GM23338 (cell line): ENCODE measurements at regions not wholly inside any gene's neighbourhood (a gene's known extent, or its start where the extent isn't known, plus 50 kb on each side); places are given as distances from the start of the nearest gene placed in this dataset.

Source experiments
- ATAC-seq: fragments of 200-7000 bp; cut with Tn5 transposase; 3 replicates; pipeline ENCODE4 v1.9.1; 2020
- DNase-seq: peaks from one replicate; pipeline ENCODE4 v3.0.0-alpha.2; 2015; ENCODE audit warnings: low spot score
- H2AFZ ChIP-seq: fragments of 200-600 bp; sonication (generic); 2 replicates; pipeline ENCODE4 v1.8.0; 2016; ENCODE audit warnings: antibody characterized with exemption, mild to moderate bottlenecking, moderate library complexity
- H3F3A ChIP-seq: fragments of 200-600 bp; sonication (generic); replicated peaks from 2 replicates; pipeline ENCODE4 v1.8.0; 2017; ENCODE audit warnings: antibody characterized with exemption, mixed run types, low read depth
- H3K27ac ChIP-seq: fragments of 200-600 bp; sonication (generic); 2 replicates; pipeline ENCODE4 v1.6.1; 2016; ENCODE audit warnings: low read depth
- H3K27me3 ChIP-seq: fragments of 200-600 bp; sonication (generic); 2 replicates; pipeline ENCODE4 v1.8.0; 2016; ENCODE audit warnings: mild to moderate bottlenecking, mixed run types, moderate library complexity; ENCODE audit not compliant: insufficient read depth
- H3K36me3 ChIP-seq: fragments of 200-600 bp; sonication (generic); 2 replicates; pipeline ENCODE4 v1.8.0; 2016; ENCODE audit warnings: mild to moderate bottlenecking; ENCODE audit not compliant: insufficient read depth
- H3K4me1 ChIP-seq: fragments of 200-600 bp; sonication (generic); 2 replicates; pipeline ENCODE4 v1.8.0; 2016; ENCODE audit warnings: mild to moderate bottlenecking, moderate library complexity; ENCODE audit not compliant: insufficient read depth
- H3K4me2 ChIP-seq: fragments of 200-600 bp; sonication (generic); 2 replicates; pipeline ENCODE4 v1.7.1; 2017; ENCODE audit warnings: mixed run types
- H3K4me3 ChIP-seq: fragments of 200-600 bp; sonication (generic); 2 replicates; pipeline ENCODE4 v1.6.1; 2016; ENCODE audit warnings: mixed run types
- H3K79me2 ChIP-seq: fragments of 200-600 bp; sonication (generic); replicated peaks from 2 replicates; pipeline ENCODE4 v1.8.0; 2017; ENCODE audit warnings: mild to moderate bottlenecking; ENCODE audit not compliant: insufficient read depth
- H3K9me2 ChIP-seq: fragments of 200-600 bp; sonication (generic); 2 replicates; pipeline ENCODE4 v1.8.0; 2017; ENCODE audit not compliant: insufficient read depth
- H4K20me1 ChIP-seq: fragments of 200-600 bp; sonication (generic); replicated peaks from 2 replicates; pipeline ENCODE4 v1.8.0; 2017; ENCODE audit warnings: mild to moderate bottlenecking; ENCODE audit not compliant: insufficient read depth
- H3K27ac Mint-ChIP-seq: 2 replicates; pipeline ENCODE4 v1.8.0; 2020; ENCODE audit warnings: inconsistent platforms, mild to moderate bottlenecking, moderate library complexity, mixed read lengths
- H3K27me3 Mint-ChIP-seq: 3 replicates; pipeline ENCODE4 v1.8.0; 2022; ENCODE audit warnings: low read depth, mild to moderate bottlenecking, moderate library complexity, mixed read lengths, inconsistent platforms; ENCODE audit not compliant: insufficient read depth, poor library complexity
- H3K36me3 Mint-ChIP-seq: 3 replicates; pipeline ENCODE4 v1.8.0; 2021; ENCODE audit warnings: low read depth, mild to moderate bottlenecking, inconsistent platforms, moderate library complexity, mixed read lengths
- H3K4me1 Mint-ChIP-seq: 3 replicates; pipeline ENCODE4 v1.8.0; 2020; ENCODE audit warnings: mild to moderate bottlenecking, inconsistent platforms, mixed read lengths
- H3K4me3 Mint-ChIP-seq: 3 replicates; pipeline ENCODE4 v1.8.0; 2021; ENCODE audit warnings: moderate library complexity, mild to moderate bottlenecking, inconsistent platforms, mixed read lengths
- H3K9me3 Mint-ChIP-seq: 3 replicates; pipeline ENCODE4 v1.8.0; 2020; ENCODE audit warnings: moderate library complexity, mild to moderate bottlenecking, inconsistent platforms, mixed read lengths
- CREB1 ChIP-seq: fragments of 250-450 bp; sonication (Bioruptor Pico); IDR thresholded peaks from 2 replicates; pipeline ENCODE4 v1.5.0; 2020; ENCODE audit warnings: low read depth, mild to moderate bottlenecking, moderate library complexity
- EZH2 ChIP-seq: fragments of 200-600 bp; sonication (generic); IDR thresholded peaks from one replicate; pipeline ENCODE4 v1.8.0; 2017; ENCODE audit warnings: antibody characterized with exemption, mild to moderate bottlenecking, low read depth; ENCODE audit not compliant: unreplicated experiment
- EZH2phosphoT487 ChIP-seq: fragments of 200-600 bp; sonication (generic); IDR thresholded peaks from one replicate; pipeline ENCODE4 v1.8.1; 2018; ENCODE audit warnings: antibody characterized with exemption; ENCODE audit not compliant: unreplicated experiment
- JUNB ChIP-seq: IDR thresholded peaks from one replicate; pipeline ENCODE4 v1.6.1; 2016; ENCODE audit warnings: antibody characterized with exemption; ENCODE audit not compliant: unreplicated experiment
- NANOG ChIP-seq: IDR thresholded peaks from 2 replicates; pipeline ENCODE4 v1.6.1; 2016; ENCODE audit warnings: antibody characterized with exemption, borderline replicate concordance
- POLR2AphosphoS5 ChIP-seq: IDR thresholded peaks from 2 replicates; pipeline ENCODE4 v1.6.1; 2016; ENCODE audit warnings: antibody characterized with exemption, low read depth
- STAT1 ChIP-seq: IDR thresholded peaks from one replicate; pipeline ENCODE4 v1.6.1; 2016; ENCODE audit warnings: antibody characterized with exemption; ENCODE audit not compliant: unreplicated experiment
- ZNF114 ChIP-seq: fragments of 250-450 bp; sonication (Bioruptor Pico); IDR thresholded peaks from 2 replicates; pipeline ENCODE4 v1.5.0; 2020; ENCODE audit warnings: mild to moderate bottlenecking, moderate library complexity
- ZNF331 ChIP-seq: fragments of 250-450 bp; sonication (Bioruptor Pico); IDR thresholded peaks from 2 replicates; pipeline ENCODE4 v1.5.0; 2020; ENCODE audit warnings: low read depth, mild to moderate bottlenecking, moderate library complexity
- TF ChIP-seq, protein P1 (sequence below): IDR thresholded peaks from 2 replicates; pipeline ENCODE4 v1.6.1; 2016; ENCODE audit warnings: antibody characterized with exemption
- TF ChIP-seq, protein P2 (sequence below), 2 experiments: fragments of 200-600 bp in 1 of 2; sonication (generic) in 1 of 2; conservative IDR thresholded peaks; 2 replicates each; pipeline versions ENCODE4 v1.5.1 to v1.6.1; 2016 to 2017; ENCODE audit warnings: antibody characterized with exemption in 2 of 2, low read depth in 2 of 2, mild to moderate bottlenecking in 2 of 2, moderate library complexity in 1 of 2
- TF ChIP-seq, protein P3 (sequence below): IDR thresholded peaks from one replicate; pipeline ENCODE4 v1.6.1; 2018; ENCODE audit warnings: antibody characterized with exemption; ENCODE audit not compliant: unreplicated experiment
- TF ChIP-seq, protein P4 (sequence below): fragments of 250-450 bp; sonication (Bioruptor Pico); IDR thresholded peaks from 2 replicates; pipeline ENCODE4 v1.5.0; 2020; ENCODE audit warnings: mild to moderate bottlenecking, moderate library complexity

DNA sequence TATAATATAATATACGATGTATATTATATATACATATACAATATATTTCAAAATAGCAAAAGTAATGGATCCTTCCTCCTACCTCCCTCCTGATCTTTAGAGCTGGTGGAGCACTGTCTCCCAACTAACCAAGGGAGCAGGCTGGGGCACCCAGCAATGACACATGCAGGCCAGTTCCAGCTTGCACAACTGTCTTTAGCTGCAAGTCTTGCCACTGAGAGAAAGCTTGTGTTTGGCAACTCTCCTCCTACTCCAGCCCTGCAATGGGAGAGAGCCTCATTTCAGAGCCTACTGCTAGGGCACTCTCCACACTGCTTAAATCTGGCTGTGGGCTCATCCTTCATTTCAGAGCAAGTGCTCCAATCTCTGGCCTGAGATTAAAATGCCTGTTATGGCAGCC lies 469.8 kb upstream of the OLFM3 start:
- no peaks in the 10 kb centered on the region for H4K20me1 ChIP-seq
- TF ChIP-seq EZH2phosphoT487 (no peak), STAT1 (no peak), JUNB (no peak), CREB1 (CRISPR knock-in tag) (no peak), EZH2 (no peak), ZNF331 (CRISPR knock-in tag) (no peak), NANOG (no peak), POLR2AphosphoS5 (no peak), ZNF114 (CRISPR knock-in tag) (no peak)
- TF ChIP-seq, protein P1, sequence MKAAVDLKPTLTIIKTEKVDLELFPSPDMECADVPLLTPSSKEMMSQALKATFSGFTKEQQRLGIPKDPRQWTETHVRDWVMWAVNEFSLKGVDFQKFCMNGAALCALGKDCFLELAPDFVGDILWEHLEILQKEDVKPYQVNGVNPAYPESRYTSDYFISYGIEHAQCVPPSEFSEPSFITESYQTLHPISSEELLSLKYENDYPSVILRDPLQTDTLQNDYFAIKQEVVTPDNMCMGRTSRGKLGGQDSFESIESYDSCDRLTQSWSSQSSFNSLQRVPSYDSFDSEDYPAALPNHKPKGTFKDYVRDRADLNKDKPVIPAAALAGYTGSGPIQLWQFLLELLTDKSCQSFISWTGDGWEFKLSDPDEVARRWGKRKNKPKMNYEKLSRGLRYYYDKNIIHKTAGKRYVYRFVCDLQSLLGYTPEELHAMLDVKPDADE = no peak
- TF ChIP-seq, protein P2, sequence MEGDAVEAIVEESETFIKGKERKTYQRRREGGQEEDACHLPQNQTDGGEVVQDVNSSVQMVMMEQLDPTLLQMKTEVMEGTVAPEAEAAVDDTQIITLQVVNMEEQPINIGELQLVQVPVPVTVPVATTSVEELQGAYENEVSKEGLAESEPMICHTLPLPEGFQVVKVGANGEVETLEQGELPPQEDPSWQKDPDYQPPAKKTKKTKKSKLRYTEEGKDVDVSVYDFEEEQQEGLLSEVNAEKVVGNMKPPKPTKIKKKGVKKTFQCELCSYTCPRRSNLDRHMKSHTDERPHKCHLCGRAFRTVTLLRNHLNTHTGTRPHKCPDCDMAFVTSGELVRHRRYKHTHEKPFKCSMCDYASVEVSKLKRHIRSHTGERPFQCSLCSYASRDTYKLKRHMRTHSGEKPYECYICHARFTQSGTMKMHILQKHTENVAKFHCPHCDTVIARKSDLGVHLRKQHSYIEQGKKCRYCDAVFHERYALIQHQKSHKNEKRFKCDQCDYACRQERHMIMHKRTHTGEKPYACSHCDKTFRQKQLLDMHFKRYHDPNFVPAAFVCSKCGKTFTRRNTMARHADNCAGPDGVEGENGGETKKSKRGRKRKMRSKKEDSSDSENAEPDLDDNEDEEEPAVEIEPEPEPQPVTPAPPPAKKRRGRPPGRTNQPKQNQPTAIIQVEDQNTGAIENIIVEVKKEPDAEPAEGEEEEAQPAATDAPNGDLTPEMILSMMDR (conservative IDR thresholded peaks at IDR 0.05; ENCODE audit: low read depth in 2 of 2) = no peak
- TF ChIP-seq, protein P3, sequence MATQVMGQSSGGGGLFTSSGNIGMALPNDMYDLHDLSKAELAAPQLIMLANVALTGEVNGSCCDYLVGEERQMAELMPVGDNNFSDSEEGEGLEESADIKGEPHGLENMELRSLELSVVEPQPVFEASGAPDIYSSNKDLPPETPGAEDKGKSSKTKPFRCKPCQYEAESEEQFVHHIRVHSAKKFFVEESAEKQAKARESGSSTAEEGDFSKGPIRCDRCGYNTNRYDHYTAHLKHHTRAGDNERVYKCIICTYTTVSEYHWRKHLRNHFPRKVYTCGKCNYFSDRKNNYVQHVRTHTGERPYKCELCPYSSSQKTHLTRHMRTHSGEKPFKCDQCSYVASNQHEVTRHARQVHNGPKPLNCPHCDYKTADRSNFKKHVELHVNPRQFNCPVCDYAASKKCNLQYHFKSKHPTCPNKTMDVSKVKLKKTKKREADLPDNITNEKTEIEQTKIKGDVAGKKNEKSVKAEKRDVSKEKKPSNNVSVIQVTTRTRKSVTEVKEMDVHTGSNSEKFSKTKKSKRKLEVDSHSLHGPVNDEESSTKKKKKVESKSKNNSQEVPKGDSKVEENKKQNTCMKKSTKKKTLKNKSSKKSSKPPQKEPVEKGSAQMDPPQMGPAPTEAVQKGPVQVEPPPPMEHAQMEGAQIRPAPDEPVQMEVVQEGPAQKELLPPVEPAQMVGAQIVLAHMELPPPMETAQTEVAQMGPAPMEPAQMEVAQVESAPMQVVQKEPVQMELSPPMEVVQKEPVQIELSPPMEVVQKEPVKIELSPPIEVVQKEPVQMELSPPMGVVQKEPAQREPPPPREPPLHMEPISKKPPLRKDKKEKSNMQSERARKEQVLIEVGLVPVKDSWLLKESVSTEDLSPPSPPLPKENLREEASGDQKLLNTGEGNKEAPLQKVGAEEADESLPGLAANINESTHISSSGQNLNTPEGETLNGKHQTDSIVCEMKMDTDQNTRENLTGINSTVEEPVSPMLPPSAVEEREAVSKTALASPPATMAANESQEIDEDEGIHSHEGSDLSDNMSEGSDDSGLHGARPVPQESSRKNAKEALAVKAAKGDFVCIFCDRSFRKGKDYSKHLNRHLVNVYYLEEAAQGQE = no peak
- TF ChIP-seq, protein P4, sequence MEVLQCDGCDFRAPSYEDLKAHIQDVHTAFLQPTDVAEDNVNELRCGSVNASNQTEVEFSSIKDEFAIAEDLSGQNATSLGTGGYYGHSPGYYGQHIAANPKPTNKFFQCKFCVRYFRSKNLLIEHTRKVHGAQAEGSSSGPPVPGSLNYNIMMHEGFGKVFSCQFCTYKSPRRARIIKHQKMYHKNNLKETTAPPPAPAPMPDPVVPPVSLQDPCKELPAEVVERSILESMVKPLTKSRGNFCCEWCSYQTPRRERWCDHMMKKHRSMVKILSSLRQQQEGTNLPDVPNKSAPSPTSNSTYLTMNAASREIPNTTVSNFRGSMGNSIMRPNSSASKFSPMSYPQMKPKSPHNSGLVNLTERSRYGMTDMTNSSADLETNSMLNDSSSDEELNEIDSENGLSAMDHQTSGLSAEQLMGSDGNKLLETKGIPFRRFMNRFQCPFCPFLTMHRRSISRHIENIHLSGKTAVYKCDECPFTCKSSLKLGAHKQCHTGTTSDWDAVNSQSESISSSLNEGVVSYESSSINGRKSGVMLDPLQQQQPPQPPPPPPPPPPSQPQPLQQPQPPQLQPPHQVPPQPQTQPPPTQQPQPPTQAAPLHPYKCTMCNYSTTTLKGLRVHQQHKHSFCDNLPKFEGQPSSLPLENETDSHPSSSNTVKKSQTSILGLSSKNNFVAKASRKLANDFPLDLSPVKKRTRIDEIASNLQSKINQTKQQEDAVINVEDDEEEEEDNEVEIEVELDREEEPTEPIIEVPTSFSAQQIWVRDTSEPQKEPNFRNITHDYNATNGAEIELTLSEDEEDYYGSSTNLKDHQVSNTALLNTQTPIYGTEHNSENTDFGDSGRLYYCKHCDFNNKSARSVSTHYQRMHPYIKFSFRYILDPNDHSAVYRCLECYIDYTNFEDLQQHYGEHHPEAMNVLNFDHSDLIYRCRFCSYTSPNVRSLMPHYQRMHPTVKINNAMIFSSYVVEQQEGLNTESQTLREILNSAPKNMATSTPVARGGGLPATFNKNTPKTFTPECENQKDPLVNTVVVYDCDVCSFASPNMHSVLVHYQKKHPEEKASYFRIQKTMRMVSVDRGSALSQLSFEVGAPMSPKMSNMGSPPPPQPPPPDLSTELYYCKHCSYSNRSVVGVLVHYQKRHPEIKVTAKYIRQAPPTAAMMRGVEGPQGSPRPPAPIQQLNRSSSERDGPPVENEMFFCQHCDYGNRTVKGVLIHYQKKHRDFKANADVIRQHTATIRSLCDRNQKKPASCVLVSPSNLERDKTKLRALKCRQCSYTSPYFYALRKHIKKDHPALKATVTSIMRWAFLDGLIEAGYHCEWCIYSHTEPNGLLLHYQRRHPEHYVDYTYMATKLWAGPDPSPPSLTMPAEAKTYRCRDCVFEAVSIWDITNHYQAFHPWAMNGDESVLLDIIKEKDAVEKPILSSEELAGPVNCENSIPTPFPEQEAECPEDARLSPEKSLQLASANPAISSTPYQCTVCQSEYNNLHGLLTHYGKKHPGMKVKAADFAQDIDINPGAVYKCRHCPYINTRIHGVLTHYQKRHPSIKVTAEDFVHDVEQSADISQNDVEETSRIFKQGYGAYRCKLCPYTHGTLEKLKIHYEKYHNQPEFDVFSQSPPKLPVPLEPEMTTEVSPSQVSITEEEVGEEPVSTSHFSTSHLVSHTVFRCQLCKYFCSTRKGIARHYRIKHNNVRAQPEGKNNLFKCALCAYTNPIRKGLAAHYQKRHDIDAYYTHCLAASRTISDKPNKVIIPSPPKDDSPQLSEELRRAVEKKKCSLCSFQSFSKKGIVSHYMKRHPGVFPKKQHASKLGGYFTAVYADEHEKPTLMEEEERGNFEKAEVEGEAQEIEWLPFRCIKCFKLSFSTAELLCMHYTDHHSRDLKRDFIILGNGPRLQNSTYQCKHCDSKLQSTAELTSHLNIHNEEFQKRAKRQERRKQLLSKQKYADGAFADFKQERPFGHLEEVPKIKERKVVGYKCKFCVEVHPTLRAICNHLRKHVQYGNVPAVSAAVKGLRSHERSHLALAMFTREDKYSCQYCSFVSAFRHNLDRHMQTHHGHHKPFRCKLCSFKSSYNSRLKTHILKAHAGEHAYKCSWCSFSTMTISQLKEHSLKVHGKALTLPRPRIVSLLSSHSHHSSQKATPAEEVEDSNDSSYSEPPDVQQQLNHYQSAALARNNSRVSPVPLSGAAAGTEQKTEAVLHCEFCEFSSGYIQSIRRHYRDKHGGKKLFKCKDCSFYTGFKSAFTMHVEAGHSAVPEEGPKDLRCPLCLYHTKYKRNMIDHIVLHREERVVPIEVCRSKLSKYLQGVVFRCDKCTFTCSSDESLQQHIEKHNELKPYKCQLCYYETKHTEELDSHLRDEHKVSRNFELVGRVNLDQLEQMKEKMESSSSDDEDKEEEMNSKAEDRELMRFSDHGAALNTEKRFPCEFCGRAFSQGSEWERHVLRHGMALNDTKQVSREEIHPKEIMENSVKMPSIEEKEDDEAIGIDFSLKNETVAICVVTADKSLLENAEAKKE (CRISPR knock-in tag) = no peak
- no peak overlapping the region for H3K27ac ChIP-seq
- Mint-ChIP-seq H3K27ac (no peak overlapping the region), H3K4me1 (no peaks in the 10 kb centered on the region), H3K36me3 (no peaks in the 10 kb centered on the region), H3K4me3 (no peak overlapping the region), H3K27me3 (no peaks in the 10 kb centered on the region), H3K9me3 (no peaks in the 10 kb centered on the region)
- H3K9me2 ChIP-seq = no peaks in the 10 kb centered on the region
- DNase-seq (no peak), ATAC-seq (no peak)
- no peaks in the 10 kb centered on the region for H3K36me3 ChIP-seq
- no peak overlapping the region for H2AFZ ChIP-seq
- no peaks in the 10 kb centered on the region for H3K4me1 ChIP-seq
- H3K4me2 ChIP-seq = no peak overlapping the region
- no peaks in the 10 kb centered on the region for H3F3A ChIP-seq
- no peak overlapping the region for H3K4me3 ChIP-seq
- no peaks in the 10 kb centered on the region for H3K79me2 ChIP-seq
- H3K27me3 ChIP-seq = no peaks in the 10 kb centered on the region
